ENCODE measurements at regions not wholly inside any gene's neighbourhood (a gene's known extent, or its start where the extent isn't known, plus 50 kb on each side); places are given as distances from the start of the nearest gene placed in this dataset.

GRCh38 chr10:108238261-108238660 is 1073.8 kb upstream of the SORCS1 start:
- H3K4me3 ChIP-seq (replicated peaks; ENCODE audit: low read depth, low read length), result no peak overlapping the region
- DNase-seq (ENCODE audit: low read depth), result no peak
- TF ChIP-seq CTCF (IDR thresholded peaks at IDR 0.05; ENCODE audit: low read length, missing control alignments), result no peak

DNA sequence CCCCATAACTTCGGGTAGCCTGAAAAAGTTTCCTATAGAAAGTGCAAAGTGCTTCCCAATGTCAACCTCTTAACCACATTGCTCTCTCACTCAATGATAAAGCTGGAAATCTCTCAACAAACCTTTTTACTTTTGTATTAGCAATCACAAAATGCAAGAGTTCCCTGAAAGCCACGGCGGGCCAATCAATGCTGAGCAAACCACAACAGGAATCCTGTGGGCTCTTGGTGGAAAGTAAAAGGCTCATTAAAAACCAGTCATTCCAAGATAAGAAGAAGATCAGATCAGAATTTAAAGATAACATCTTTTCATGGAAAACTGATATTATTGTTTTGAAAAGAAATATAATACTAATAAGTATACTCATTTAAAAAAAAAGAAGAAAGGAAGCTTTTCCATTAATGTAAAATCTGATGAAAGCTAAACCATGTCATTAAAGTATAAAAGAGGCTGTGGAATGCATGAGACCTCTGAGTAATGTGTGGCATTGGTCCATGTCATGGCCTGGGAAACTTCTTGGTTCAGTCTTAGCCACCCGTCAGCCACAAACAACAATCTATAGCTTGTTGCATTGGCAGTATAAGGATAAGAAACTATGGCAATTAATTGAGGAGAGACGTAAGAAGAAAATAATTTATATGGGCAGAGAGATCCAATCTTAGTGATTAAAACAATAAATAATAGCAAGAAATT is 1066.1 kb upstream of the SORCS1 start:
- DNase-seq (ENCODE audit: low read depth), result no peak
- H3K4me3 ChIP-seq (replicated peaks; ENCODE audit: low read depth, low read length), result no peak overlapping the region
- no peak for TF ChIP-seq CTCF (IDR thresholded peaks at IDR 0.05; ENCODE audit: low read length, missing control alignments)

DNA sequence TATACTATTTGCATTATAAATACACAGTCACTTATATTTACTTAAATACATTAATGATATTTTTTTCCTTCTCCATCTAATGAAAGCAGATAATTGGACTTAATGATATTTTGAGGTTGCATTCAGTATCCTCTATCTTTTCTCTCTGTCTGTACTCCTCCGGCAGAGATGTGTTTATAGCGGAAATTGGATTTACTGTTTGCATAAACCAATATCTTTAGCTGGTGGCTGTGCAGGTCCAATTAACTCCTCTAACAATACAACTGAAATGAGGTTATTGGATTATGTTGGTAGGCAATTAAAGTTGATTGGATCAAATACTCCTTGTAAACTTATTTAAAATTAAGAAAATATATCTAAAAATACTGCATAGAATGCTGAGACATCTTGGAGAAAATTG is 1044.2 kb upstream of the SORCS1 start:
- no peak for TF ChIP-seq CTCF (IDR thresholded peaks at IDR 0.05; ENCODE audit: low read length, missing control alignments)
- DNase-seq (ENCODE audit: low read depth), result no peak
- no peak overlapping the region for H3K4me3 ChIP-seq (replicated peaks; ENCODE audit: low read depth, low read length)

DNA sequence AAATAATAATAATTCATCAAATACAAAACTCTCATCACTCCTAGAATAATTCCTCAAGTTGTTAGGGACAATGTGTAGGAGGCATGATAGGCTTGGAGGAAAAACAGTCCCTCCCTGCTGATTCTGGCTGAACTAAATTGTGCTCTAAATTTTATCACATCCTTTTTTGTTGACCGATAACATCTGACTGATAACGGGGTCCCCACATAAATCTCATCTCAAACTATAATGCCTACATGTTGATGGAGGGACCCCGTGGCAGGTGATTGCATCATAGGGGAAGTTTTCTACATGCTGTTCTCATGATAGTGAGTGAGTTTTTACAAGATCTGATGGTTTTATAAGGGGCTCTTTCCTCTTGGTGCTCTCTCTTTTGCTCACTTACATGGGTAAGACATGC is 1043.5 kb upstream of the SORCS1 start:
- H3K4me3 ChIP-seq (replicated peaks; ENCODE audit: low read depth, low read length), result no peak overlapping the region
- TF ChIP-seq CTCF (IDR thresholded peaks at IDR 0.05; ENCODE audit: low read length, missing control alignments), result no peak
- DNase-seq (ENCODE audit: low read depth), result no peak

GRCh38 chr10:108204528-108205305 is 1040.2 kb upstream of the SORCS1 start:
- TF ChIP-seq CTCF (IDR thresholded peaks at IDR 0.05; ENCODE audit: low read length, missing control alignments), result peak; percentile 42
- peak; percentile 14 for DNase-seq (ENCODE audit: low read depth)
- no peak overlapping the region for H3K4me3 ChIP-seq (replicated peaks; ENCODE audit: low read depth, low read length)

DNA sequence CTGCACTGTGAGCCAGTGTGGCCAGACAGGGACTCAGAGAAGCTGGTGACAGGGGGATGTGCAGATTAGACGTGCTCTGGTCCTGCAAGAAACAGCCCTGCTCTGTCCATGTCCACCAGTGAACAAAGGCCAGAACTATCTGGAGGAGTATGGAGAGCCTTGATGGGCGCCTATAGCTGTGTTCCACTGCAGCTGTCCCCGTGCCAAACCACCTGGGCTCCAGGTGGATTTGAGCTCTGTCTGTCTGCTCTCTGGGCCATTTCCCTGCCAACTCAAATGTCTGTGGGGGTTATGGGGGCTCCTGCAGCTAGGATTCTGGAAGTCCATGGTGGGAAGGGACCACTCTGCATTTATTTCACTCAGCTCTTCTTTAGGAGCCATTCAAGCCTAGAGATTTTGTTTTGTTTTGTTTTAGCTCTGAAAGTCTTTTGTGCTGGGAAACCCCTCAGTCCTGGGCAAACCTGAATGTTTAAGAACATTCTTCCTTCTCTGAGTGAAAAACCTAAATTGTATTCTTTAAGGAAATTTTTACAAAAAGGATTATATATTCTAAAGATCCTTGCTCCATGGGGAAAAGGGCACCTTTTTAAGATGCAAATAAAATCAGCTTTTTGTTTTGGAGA is 1039.5 kb upstream of the SORCS1 start:
- TF ChIP-seq CTCF (IDR thresholded peaks at IDR 0.05; ENCODE audit: low read length, missing control alignments), result no peak
- H3K4me3 ChIP-seq (replicated peaks; ENCODE audit: low read depth, low read length), result no peak overlapping the region
- DNase-seq (ENCODE audit: low read depth), result no peak

All from fibroblast of pulmonary artery (primary cell).